ENCODE measurements at regions not wholly inside any gene's neighbourhood (a gene's known extent, or its start where the extent isn't known, plus 50 kb on each side); places are given as distances from the start of the nearest gene placed in this dataset.

- TF ChIP-seq ZNF777 (tag by site-specific recombination; IDR thresholded peaks at IDR 0.05; ENCODE audit: borderline replicate concordance) = no peak
- TF ChIP-seq ZNF18 (tag by site-specific recombination; IDR thresholded peaks at IDR 0.05) = no peak
- peak; percentile 52 for TF ChIP-seq SP2 (tag by site-specific recombination; IDR thresholded peaks at IDR 0.05)
- no peak for TF ChIP-seq ZBTB21 (tag by site-specific recombination; IDR thresholded peaks at IDR 0.05)
- no peak for TF ChIP-seq ZNF302 (tag by site-specific recombination; IDR thresholded peaks at IDR 0.05; ENCODE audit: low read depth)
- TF ChIP-seq, protein P1, sequence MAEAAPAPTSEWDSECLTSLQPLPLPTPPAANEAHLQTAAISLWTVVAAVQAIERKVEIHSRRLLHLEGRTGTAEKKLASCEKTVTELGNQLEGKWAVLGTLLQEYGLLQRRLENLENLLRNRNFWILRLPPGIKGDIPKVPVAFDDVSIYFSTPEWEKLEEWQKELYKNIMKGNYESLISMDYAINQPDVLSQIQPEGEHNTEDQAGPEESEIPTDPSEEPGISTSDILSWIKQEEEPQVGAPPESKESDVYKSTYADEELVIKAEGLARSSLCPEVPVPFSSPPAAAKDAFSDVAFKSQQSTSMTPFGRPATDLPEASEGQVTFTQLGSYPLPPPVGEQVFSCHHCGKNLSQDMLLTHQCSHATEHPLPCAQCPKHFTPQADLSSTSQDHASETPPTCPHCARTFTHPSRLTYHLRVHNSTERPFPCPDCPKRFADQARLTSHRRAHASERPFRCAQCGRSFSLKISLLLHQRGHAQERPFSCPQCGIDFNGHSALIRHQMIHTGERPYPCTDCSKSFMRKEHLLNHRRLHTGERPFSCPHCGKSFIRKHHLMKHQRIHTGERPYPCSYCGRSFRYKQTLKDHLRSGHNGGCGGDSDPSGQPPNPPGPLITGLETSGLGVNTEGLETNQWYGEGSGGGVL (tag by site-specific recombination; IDR thresholded peaks at IDR 0.05) = 0 out of 2 replicates have a peak, but pooled peaks have one; percentile 7
- no peak for TF ChIP-seq ZNF24 (tag by site-specific recombination; IDR thresholded peaks at IDR 0.05)
- TF ChIP-seq ATF2 (tag by site-specific recombination; IDR thresholded peaks at IDR 0.05; ENCODE audit: low read depth) = no peak
- TF ChIP-seq ZBTB7A (tag by site-specific recombination; IDR thresholded peaks at IDR 0.05; ENCODE audit: low read depth) = no peak
- no peak for TF ChIP-seq ZNF157 (tag by site-specific recombination; IDR thresholded peaks at IDR 0.05)
- TF ChIP-seq ZNF133 (tag by site-specific recombination; IDR thresholded peaks at IDR 0.05) = no peak
- TF ChIP-seq, protein P2, sequence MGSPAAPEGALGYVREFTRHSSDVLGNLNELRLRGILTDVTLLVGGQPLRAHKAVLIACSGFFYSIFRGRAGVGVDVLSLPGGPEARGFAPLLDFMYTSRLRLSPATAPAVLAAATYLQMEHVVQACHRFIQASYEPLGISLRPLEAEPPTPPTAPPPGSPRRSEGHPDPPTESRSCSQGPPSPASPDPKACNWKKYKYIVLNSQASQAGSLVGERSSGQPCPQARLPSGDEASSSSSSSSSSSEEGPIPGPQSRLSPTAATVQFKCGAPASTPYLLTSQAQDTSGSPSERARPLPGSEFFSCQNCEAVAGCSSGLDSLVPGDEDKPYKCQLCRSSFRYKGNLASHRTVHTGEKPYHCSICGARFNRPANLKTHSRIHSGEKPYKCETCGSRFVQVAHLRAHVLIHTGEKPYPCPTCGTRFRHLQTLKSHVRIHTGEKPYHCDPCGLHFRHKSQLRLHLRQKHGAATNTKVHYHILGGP (tag by site-specific recombination; IDR thresholded peaks at IDR 0.05) = no peak
- no peak for TF ChIP-seq ZNF530 (tag by site-specific recombination; IDR thresholded peaks at IDR 0.05; ENCODE audit: low read depth)
- peak; percentile 37; the same call in 1 of the 2 replicates for TF ChIP-seq ZFHX2 (tag by site-specific recombination; conservative IDR thresholded peaks at IDR 0.05)
- TF ChIP-seq, protein P3, sequence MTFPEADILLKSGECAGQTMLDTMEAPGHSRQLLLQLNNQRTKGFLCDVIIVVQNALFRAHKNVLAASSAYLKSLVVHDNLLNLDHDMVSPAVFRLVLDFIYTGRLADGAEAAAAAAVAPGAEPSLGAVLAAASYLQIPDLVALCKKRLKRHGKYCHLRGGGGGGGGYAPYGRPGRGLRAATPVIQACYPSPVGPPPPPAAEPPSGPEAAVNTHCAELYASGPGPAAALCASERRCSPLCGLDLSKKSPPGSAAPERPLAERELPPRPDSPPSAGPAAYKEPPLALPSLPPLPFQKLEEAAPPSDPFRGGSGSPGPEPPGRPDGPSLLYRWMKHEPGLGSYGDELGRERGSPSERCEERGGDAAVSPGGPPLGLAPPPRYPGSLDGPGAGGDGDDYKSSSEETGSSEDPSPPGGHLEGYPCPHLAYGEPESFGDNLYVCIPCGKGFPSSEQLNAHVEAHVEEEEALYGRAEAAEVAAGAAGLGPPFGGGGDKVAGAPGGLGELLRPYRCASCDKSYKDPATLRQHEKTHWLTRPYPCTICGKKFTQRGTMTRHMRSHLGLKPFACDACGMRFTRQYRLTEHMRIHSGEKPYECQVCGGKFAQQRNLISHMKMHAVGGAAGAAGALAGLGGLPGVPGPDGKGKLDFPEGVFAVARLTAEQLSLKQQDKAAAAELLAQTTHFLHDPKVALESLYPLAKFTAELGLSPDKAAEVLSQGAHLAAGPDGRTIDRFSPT (tag by site-specific recombination; IDR thresholded peaks at IDR 0.05) = peak; percentile 10; the same call in 1 of the 2 replicates
- no peak for TF ChIP-seq ZNF239 (tag by site-specific recombination; IDR thresholded peaks at IDR 0.05)
- no peak for TF ChIP-seq ZNF148 (tag by site-specific recombination; IDR thresholded peaks at IDR 0.05; ENCODE audit: borderline replicate concordance)
- peak; percentile 72 for TF ChIP-seq SP3 (tag by site-specific recombination; IDR thresholded peaks at IDR 0.05)
- peak; percentile 79; the same call in 1 of the 2 replicates for TF ChIP-seq KLF7 (tag by site-specific recombination; IDR thresholded peaks at IDR 0.05; ENCODE audit: borderline replicate concordance)
- TF ChIP-seq ZNF596 (tag by site-specific recombination; IDR thresholded peaks at IDR 0.05) = no peak
- no peak for TF ChIP-seq ZNF404 (tag by site-specific recombination; IDR thresholded peaks at IDR 0.05)
- TF ChIP-seq ZNF654 (tag by site-specific recombination; IDR thresholded peaks at IDR 0.05; ENCODE audit: low read depth) = peak; percentile 97
- peak; percentile 61 for TF ChIP-seq ZBTB8A (tag by site-specific recombination; IDR thresholded peaks at IDR 0.05)
- TF ChIP-seq ZNF341 (tag by site-specific recombination; IDR thresholded peaks at IDR 0.05; ENCODE audit: low read depth) = 0 out of 2 replicates have a peak, but pooled peaks have one; percentile 3
- no peak for TF ChIP-seq ZEB2 (tag by site-specific recombination; IDR thresholded peaks at IDR 0.05)
- no peak for TF ChIP-seq ZNF624 (tag by site-specific recombination; IDR thresholded peaks at IDR 0.05)
- no peak for TF ChIP-seq ZNF555 (tag by site-specific recombination; conservative IDR thresholded peaks at IDR 0.05)
- TF ChIP-seq ZNF391 (tag by site-specific recombination; IDR thresholded peaks at IDR 0.05; ENCODE audit: borderline replicate concordance, low read depth) = no peak
- TF ChIP-seq ZNF274 (IDR thresholded peaks at IDR 0.05; ENCODE audit: low read length) = no peak
- no peak for TF ChIP-seq ZNF274 (tag by site-specific recombination; IDR thresholded peaks at IDR 0.05; ENCODE audit: borderline replicate concordance)
- peak; percentile 72 for TF ChIP-seq KLF8 (tag by site-specific recombination; IDR thresholded peaks at IDR 0.05)
Measured at GRCh38 chrX:131746491-131746968, 202.7 kb downstream of the OR13H1 start (continued).

Data from HEK293 (cell line).